OCI-LY3 (cell line): ENCODE measurements at regions not wholly inside any gene's neighbourhood (a gene's known extent, or its start where the extent isn't known, plus 50 kb on each side); places are given as distances from the start of the nearest gene placed in this dataset.
"Not testable (repeated sequence)": the region's sequence is repeated elsewhere in the genome, so short reads cannot be mapped to it uniquely, and the experiment has no call there.

ENCODE experiments used
- H2AFZ ChIP-seq: fragments of 200-600, 300-600 bp; shearing (Covaris generic); 2 replicates; pipeline ENCODE4 v1.6.0; 2014; ENCODE audit warnings: antibody characterized with exemption, low read depth, low read length
- H3K27ac ChIP-seq: fragments of 200-600, 300-600 bp; sonication (generic); 2 replicates; pipeline ENCODE4 v1.5.1; 2014; ENCODE audit warnings: mild to moderate bottlenecking, low read length, moderate library complexity, mixed read lengths
- H3K27me3 ChIP-seq: fragments of 200-600, 300-600 bp; sonication (generic); 2 replicates; pipeline ENCODE4 v1.6.1; 2014; ENCODE audit warnings: low read depth, low read length, mixed read lengths
- H3K36me3 ChIP-seq: fragments of 200-600, 300-600 bp; sonication (generic); replicated peaks from 2 replicates; pipeline ENCODE3; 2014; ENCODE audit warnings: low read depth, low read length, mixed read lengths
- H3K4me1 ChIP-seq: fragments of 300-600, 200-600 bp; sonication (generic); 2 replicates; pipeline ENCODE4 v1.6.1; 2014; ENCODE audit warnings: low read length, mixed read lengths
- H3K4me2 ChIP-seq: fragments of 200-600, 300-600 bp; sonication (generic); 2 replicates; pipeline ENCODE4 v1.6.1; 2014; ENCODE audit warnings: low read length, mixed read lengths
- H3K4me3 ChIP-seq: fragments of 300-600, 200-600 bp; sonication (generic); 2 replicates; pipeline ENCODE4 v1.5.1; 2014; ENCODE audit warnings: antibody characterized with exemption, mild to moderate bottlenecking, low read length, moderate library complexity
- H3K79me2 ChIP-seq: fragments of 300-600, 200-600 bp; shearing (Covaris generic); 2 replicates; pipeline ENCODE4 v1.6.1; 2014; ENCODE audit warnings: mild to moderate bottlenecking, low read length, mixed read lengths
- H3K9ac ChIP-seq: fragments of 300-600, 200-600 bp; shearing (Covaris generic); 2 replicates; pipeline ENCODE4 v1.6.0; 2014; ENCODE audit warnings: mild to moderate bottlenecking, low read length, moderate library complexity
- H3K9me3 ChIP-seq: fragments of 200-600, 300-600 bp; shearing (Covaris generic); 2 replicates; pipeline ENCODE4 v1.6.1; 2014; ENCODE audit warnings: low read length, mixed read lengths; ENCODE audit not compliant: insufficient read depth
- H4K20me1 ChIP-seq: fragments of 200-600, 300-600 bp; sonication (generic); 2 replicates; pipeline ENCODE4 v1.6.1; 2016; ENCODE audit warnings: low read length, mixed read lengths; ENCODE audit not compliant: insufficient read depth
- EZH2phosphoT487 ChIP-seq: fragments of 200-600 bp; shearing (Covaris generic); IDR thresholded peaks from 2 replicates; pipeline ENCODE4 v1.6.1; 2018; ENCODE audit warnings: antibody characterized with exemption, mixed run types, low read depth
- TF ChIP-seq, protein P1 (sequence below): fragments of 200-600, 300-600 bp; sonication (generic); IDR thresholded peaks from 2 replicates; pipeline ENCODE4 v1.5.1; 2014; ENCODE audit warnings: antibody characterized with exemption, low read length, low read depth

GRCh38 chr3:182650568-182651128, 142.7 kb upstream of the ATP11B start:
- Histone ChIP-seq H3K4me2 (no peak overlapping the region), H3K27ac (no peak overlapping the region), H3K79me2 (no peaks in the 10 kb centered on the region), H3K9ac (no peak overlapping the region), H3K9me3 (no peaks in the 10 kb centered on the region), H3K4me3 (no peak overlapping the region), H3K27me3 (no peaks in the 10 kb centered on the region), H3K4me1 (no peaks in the 10 kb centered on the region), H3K36me3 (no peaks in the 10 kb centered on the region), H4K20me1 (no peaks in the 10 kb centered on the region), H2AFZ (no peak overlapping the region)
- TF ChIP-seq EZH2phosphoT487: no peak
- TF ChIP-seq, protein P1, sequence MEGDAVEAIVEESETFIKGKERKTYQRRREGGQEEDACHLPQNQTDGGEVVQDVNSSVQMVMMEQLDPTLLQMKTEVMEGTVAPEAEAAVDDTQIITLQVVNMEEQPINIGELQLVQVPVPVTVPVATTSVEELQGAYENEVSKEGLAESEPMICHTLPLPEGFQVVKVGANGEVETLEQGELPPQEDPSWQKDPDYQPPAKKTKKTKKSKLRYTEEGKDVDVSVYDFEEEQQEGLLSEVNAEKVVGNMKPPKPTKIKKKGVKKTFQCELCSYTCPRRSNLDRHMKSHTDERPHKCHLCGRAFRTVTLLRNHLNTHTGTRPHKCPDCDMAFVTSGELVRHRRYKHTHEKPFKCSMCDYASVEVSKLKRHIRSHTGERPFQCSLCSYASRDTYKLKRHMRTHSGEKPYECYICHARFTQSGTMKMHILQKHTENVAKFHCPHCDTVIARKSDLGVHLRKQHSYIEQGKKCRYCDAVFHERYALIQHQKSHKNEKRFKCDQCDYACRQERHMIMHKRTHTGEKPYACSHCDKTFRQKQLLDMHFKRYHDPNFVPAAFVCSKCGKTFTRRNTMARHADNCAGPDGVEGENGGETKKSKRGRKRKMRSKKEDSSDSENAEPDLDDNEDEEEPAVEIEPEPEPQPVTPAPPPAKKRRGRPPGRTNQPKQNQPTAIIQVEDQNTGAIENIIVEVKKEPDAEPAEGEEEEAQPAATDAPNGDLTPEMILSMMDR: no peak

DNA sequence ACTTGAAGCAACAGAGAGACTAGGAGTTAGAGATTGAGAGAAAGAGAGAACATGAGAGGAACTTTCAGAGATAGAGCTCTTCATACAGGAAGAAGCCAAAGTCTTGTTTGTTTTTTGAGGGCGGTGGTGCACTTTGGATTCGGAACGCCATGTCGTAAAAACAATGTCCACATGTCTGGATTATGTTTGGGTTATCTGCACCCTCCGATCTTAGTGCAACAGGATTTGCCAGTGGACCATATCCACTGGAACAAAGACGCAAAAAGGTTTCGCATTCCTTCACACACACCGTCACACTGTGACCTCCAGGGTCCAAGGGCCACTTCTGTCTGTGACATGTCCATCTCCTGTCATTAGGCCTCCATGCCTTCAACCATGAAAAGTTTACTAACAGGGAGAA, 141.8 kb upstream of the ATP11B start:
- no peak overlapping the region for H3K27ac ChIP-seq
- H3K4me3 ChIP-seq: no peak overlapping the region
- no peak overlapping the region for H3K4me2 ChIP-seq
- H3K36me3 ChIP-seq: no peaks in the 10 kb centered on the region
- H3K9ac ChIP-seq: no peak overlapping the region
- H3K27me3 ChIP-seq: no peaks in the 10 kb centered on the region; the same call in 1 of the 2 replicates
- H2AFZ ChIP-seq: no peak overlapping the region
- no peaks in the 10 kb centered on the region for H3K4me1 ChIP-seq
- no peaks in the 10 kb centered on the region for H3K79me2 ChIP-seq
- no peak for TF ChIP-seq EZH2phosphoT487
- TF ChIP-seq, protein P1: no peak
- no peaks in the 10 kb centered on the region for H3K9me3 ChIP-seq
- H4K20me1 ChIP-seq: no peaks in the 10 kb centered on the region

- H3K4me3 ChIP-seq, H2AFZ ChIP-seq, H3K9ac ChIP-seq, H3K9me3 ChIP-seq, H3K27me3 ChIP-seq, H3K27ac ChIP-seq, H3K79me2 ChIP-seq, H3K4me2 ChIP-seq, H4K20me1 ChIP-seq, H3K36me3 ChIP-seq, H3K4me1 ChIP-seq: not testable (repeated sequence)
Observed at GRCh38 chr3:182653065-182653464, 140.2 kb upstream of the ATP11B start.

DNA sequence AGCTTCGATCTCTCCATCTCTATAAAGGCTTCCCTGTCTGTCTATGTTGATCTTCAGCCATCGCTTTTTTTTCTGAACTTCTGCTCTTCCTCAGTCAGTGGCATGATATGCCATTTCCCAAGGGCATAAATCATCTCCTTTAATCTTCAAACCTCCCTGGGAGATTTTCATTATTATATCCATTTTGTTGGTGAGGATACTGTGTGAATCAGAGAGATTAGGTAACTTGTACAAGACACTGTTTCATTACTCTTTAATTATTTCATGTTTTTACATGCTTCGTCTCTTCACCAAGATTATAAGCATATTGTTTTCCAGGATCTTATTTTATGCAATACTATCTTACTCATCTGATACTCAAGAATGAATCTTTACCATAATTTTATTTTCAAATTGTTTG, 124.8 kb upstream of the ATP11B start:
- Histone ChIP-seq H3K9ac (no peak overlapping the region), H3K4me1 (no peaks in the 10 kb centered on the region)

More for the DNA sequence above, 124.8 kb upstream of the ATP11B start:
- TF ChIP-seq EZH2phosphoT487: no peak
- TF ChIP-seq, protein P1: no peak
- Histone ChIP-seq H3K4me3 (no peak overlapping the region), H3K79me2 (no peaks in the 10 kb centered on the region), H3K9me3 (no peaks in the 10 kb centered on the region), H2AFZ (no peak overlapping the region), H4K20me1 (no peaks in the 10 kb centered on the region), H3K36me3 (no peaks in the 10 kb centered on the region), H3K27ac (no peak overlapping the region), H3K4me2 (no peak overlapping the region), H3K27me3 (peaks cover 6% of the 10 kb centered on the region)
